DOHH2 (cell line): ENCODE measurements at regions not wholly inside any gene's neighbourhood (a gene's known extent, or its start where the extent isn't known, plus 50 kb on each side); places are given as distances from the start of the nearest gene placed in this dataset.

Experiments used
- H3F3A ChIP-seq: fragments of 200-600 bp; sonication (generic), shearing (Covaris generic); 2 replicates; pipeline ENCODE4 v1.6.0; 2016; ENCODE audit warnings: antibody characterized with exemption, mild to moderate bottlenecking; ENCODE audit not compliant: control insufficient read depth, insufficient read depth
- H3K27ac ChIP-seq: fragments of 200-600 bp; sonication (generic); 2 replicates; pipeline ENCODE4 v1.5.1; 2014; ENCODE audit warnings: low read depth, mild to moderate bottlenecking, low read length, moderate library complexity
- H3K27me3 ChIP-seq: fragments of 200-600 bp; sonication (generic); 2 replicates; pipeline ENCODE4 v1.6.1; 2014; ENCODE audit warnings: mild to moderate bottlenecking, low read length, mixed read lengths; ENCODE audit not compliant: control insufficient read depth
- H3K36me3 ChIP-seq: fragments of 200-600 bp; sonication (generic); 2 replicates; pipeline ENCODE4 v1.6.1; 2014; ENCODE audit warnings: mild to moderate bottlenecking, low read length, moderate library complexity, mixed read lengths; ENCODE audit not compliant: control insufficient read depth
- H3K4me1 ChIP-seq: fragments of 200-600 bp; sonication (generic); 2 replicates; pipeline ENCODE4 v1.6.1; 2014; ENCODE audit warnings: mild to moderate bottlenecking, low read length, mixed read lengths; ENCODE audit not compliant: control insufficient read depth
- H3K4me2 ChIP-seq: fragments of 200-600 bp; sonication (generic); 2 replicates; pipeline ENCODE4 v1.6.0; 2014; ENCODE audit warnings: mild to moderate bottlenecking, low read length, moderate library complexity
- H3K4me3 ChIP-seq: fragments of 200-600 bp; sonication (generic); 2 replicates; pipeline ENCODE4 v1.5.1; 2014; ENCODE audit warnings: mild to moderate bottlenecking, low read length, mixed read lengths
- H3K79me2 ChIP-seq: fragments of 200-600 bp; sonication (generic); 2 replicates; pipeline ENCODE4 v1.6.1; 2014; ENCODE audit warnings: mild to moderate bottlenecking, low read length, mixed read lengths; ENCODE audit not compliant: control insufficient read depth
- H3K9me2 ChIP-seq: fragments of 200-600 bp; sonication (generic); replicated peaks from 2 replicates; pipeline ENCODE4 v1.6.1; 2014; ENCODE audit warnings: mild to moderate bottlenecking, low read length, mixed read lengths; ENCODE audit not compliant: control insufficient read depth
- H3K9me3 ChIP-seq: fragments of 200-600 bp; sonication (generic); 2 replicates; pipeline ENCODE4 v1.6.1; 2014; ENCODE audit warnings: antibody characterized with exemption, low read length, mixed read lengths; ENCODE audit not compliant: control insufficient read depth, insufficient read depth
- H4K20me1 ChIP-seq: fragments of 200-600 bp; sonication (generic); 2 replicates; pipeline ENCODE4 v1.6.0; 2014; ENCODE audit warnings: low read depth, mild to moderate bottlenecking, antibody characterized with exemption, low read length, moderate library complexity; ENCODE audit not compliant: control insufficient read depth, insufficient read depth
- CTCF ChIP-seq: fragments of 200-600 bp; sonication (generic); IDR thresholded peaks from one replicate; pipeline ENCODE4 v1.5.1; 2014; ENCODE audit warnings: antibody characterized with exemption, mild to moderate bottlenecking, low read depth, low read length; ENCODE audit not compliant: poor library complexity, severe bottlenecking
- EZH2phosphoT487 ChIP-seq: fragments of 200-600 bp; sonication (generic); IDR thresholded peaks from 2 replicates; pipeline ENCODE4 v1.6.1; 2017; ENCODE audit warnings: borderline replicate concordance, mild to moderate bottlenecking, antibody characterized with exemption, low read length, moderate library complexity, mixed read lengths

GRCh38 chr4:53686521-53686920 is 95.2 kb upstream of the LNX1 start:
- H3K4me2 ChIP-seq: no peak overlapping the region

GRCh38 chr4:53684136-53685130 is 93.1 kb upstream of the LNX1 start:
- H3K9me2 ChIP-seq: no peaks in the 10 kb centered on the region
- no peaks in the 10 kb centered on the region for H3K36me3 ChIP-seq
- H3K4me2 ChIP-seq: no peak overlapping the region
- H3K27ac ChIP-seq: no peak overlapping the region
- no peaks in the 10 kb centered on the region for H3K79me2 ChIP-seq
- no peaks in the 10 kb centered on the region for H3F3A ChIP-seq
- no peak for TF ChIP-seq EZH2phosphoT487
- no peak for TF ChIP-seq CTCF
- H3K9me3 ChIP-seq: no peaks in the 10 kb centered on the region
- H3K27me3 ChIP-seq: peaks cover 7% of the 10 kb centered on the region; the same call in 1 of the 2 replicates
- H3K4me3 ChIP-seq: no peak overlapping the region
- 0 out of 2 replicates have a peak, but pooled peaks cover under 1% of the 10 kb centered on the region for H3K4me1 ChIP-seq
- no peaks in the 10 kb centered on the region for H4K20me1 ChIP-seq

More at GRCh38 chr4:53686521-53686920, 95.2 kb upstream of the LNX1 start:
- Histone ChIP-seq H3K36me3 (no peaks in the 10 kb centered on the region), H3K9me2 (no peaks in the 10 kb centered on the region), H3F3A (no peaks in the 10 kb centered on the region), H4K20me1 (no peaks in the 10 kb centered on the region), H3K9me3 (no peaks in the 10 kb centered on the region), H3K27ac (no peak overlapping the region), H3K79me2 (no peaks in the 10 kb centered on the region), H3K4me1 (0 out of 2 replicates have a peak, but pooled peaks cover 3% of the 10 kb centered on the region), H3K27me3 (peaks cover 7% of the 10 kb centered on the region; the same call in 1 of the 2 replicates), H3K4me3 (no peak overlapping the region)
- TF ChIP-seq EZH2phosphoT487: no peak
- no peak for TF ChIP-seq CTCF

GRCh38 chr4:53682908-53683307 is 91.6 kb upstream of the LNX1 start:
- H3K36me3 ChIP-seq: no peaks in the 10 kb centered on the region
- H3K4me2 ChIP-seq: no peak overlapping the region
- H3K79me2 ChIP-seq: no peaks in the 10 kb centered on the region
- no peak overlapping the region for H3K4me3 ChIP-seq
- no peaks in the 10 kb centered on the region for H3K9me3 ChIP-seq
- H3F3A ChIP-seq: no peaks in the 10 kb centered on the region
- TF ChIP-seq CTCF (no peak), EZH2phosphoT487 (no peak)
- H3K27ac ChIP-seq: no peak overlapping the region
- no peaks in the 10 kb centered on the region for H4K20me1 ChIP-seq
- H3K27me3 ChIP-seq: peaks cover 7% of the 10 kb centered on the region; the same call in 1 of the 2 replicates
- no peaks in the 10 kb centered on the region for H3K4me1 ChIP-seq
- H3K9me2 ChIP-seq: no peaks in the 10 kb centered on the region
